Anterior cingulate cortex (tissue), 58 donors: ENCODE measurements at regions not wholly inside any gene's neighbourhood (a gene's known extent, or its start where the extent isn't known, plus 50 kb on each side); places are given as distances from the start of the nearest gene placed in this dataset.
"Not testable (repeated sequence)": the region's sequence is repeated elsewhere in the genome, so short reads cannot be mapped to it uniquely, and the experiment has no call there.

Source experiments
- DNase-seq, 58 donors: peaks; one replicate each; lab custom pipeline; 2025; lab: John Stamatoyannopoulos, UW

DNA sequence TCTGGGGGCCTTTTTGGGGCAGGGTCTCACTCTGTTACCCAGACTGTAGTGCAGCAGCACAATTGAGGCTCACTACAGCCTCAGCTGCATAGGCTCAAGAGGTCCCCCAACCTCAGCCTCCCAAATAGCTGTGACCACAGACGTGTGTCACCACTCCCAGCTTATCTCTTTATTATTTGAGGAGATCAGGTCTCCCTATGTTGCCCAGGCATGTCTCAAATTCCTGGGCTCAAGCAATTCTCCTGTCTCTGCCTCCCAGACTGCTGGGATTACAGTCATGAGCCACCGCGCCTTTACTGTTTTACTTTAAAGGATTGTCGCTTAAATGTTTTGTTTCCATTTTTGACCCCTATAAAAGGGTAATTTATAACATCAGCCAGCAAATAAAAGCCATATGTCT is 502.6 kb upstream of the AUTS2 start:
- DNase-seq = no peak

DNA sequence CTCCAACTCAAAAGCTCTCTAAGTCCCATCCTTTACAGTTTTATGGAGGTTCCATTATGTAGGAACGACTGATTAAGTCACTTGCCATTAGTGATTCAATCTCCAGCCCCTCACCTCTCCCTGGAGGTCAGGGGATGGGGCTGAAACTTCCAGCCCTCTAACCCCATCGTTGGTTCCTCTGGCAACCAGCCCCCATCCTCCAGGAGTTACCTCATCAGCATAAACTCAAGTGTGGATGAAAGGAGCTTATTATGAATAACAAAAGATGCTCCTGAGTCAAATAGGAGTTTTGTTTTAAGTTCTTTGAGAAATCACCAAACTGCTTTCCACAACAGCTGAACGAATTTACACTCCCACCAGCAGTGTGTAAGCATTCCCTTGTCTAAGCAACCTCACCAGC is 494.3 kb upstream of the AUTS2 start:
- no peak for DNase-seq

DNA sequence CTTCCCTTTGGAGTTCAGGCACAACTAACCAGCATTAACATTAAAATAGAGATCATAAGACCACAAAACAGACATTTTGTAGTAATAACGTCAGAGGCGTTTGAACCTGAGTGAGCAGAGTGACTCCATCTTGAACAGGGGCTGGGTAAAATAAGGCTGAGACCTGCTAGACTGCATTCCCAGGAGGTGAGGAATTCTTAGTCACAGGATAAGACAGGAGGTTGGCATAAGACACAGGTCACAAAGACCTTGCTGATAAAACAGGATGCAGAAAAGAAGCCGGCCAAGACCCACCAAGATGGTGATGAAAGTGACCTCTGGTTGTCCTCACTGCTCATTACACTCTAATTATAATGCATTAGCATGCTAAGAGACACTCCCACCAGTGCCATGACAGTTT is 493.2 kb upstream of the AUTS2 start:
- DNase-seq = no peak

DNA sequence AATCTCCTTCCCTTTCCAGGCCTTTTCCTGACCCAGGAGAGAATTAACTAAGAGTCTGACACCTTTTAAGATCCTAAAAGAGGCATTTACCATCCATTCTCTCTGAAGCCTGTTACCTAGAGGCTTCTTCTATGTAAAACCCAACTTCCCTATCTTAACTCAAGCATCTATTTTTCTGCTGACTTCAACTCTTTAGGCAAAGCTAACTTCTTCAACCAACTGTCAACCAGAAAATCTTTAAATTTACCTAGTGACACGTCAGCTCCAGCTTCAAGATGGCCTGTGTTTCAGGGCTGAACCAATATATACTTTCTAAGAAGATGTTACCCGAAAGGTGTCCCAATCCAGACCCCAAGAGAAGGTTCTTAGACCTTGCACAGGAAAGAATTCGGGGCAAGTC is 492.3 kb upstream of the AUTS2 start:
- DNase-seq = no peak

DNA sequence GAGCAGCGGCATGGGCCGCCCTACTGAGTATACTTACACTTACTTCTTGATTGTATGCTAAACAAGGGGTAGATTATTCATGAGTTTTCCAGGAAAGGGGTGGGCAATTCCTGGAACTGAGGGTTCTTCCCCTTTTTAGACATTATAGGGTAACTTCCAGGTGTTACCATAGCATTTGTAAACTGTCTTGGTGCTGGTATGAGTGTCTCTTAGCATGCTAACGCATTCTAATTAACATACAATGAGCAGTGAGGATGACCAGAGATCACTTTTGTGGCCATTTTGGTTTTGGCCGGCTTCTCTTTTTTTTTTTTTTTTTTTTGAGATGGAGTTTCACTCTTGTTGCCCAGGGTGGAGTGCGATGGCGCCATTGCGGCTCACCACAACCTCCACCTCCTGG is 491.8 kb upstream of the AUTS2 start:
- DNase-seq = not testable (repeated sequence)

DNA sequence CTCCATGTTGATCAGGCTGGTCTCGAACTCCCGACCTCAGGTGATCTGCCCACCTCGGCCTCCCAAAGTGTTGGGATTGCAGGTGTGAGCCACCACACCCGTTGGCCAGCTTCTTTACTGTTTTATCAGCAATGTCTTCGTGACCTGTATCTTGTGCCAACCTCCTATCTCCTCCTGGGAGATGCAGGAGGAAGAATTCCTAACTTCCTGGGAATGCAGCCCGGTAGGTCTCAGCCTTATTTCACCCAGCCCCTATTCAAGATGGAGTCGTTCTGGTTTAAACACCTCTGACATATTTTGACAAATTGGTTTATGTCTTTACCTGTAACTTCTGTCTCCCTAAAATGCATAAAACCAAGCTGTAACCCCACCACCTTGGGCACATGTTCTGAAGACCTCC is 491.3 kb upstream of the AUTS2 start:
- not testable (repeated sequence) for DNase-seq

DNA sequence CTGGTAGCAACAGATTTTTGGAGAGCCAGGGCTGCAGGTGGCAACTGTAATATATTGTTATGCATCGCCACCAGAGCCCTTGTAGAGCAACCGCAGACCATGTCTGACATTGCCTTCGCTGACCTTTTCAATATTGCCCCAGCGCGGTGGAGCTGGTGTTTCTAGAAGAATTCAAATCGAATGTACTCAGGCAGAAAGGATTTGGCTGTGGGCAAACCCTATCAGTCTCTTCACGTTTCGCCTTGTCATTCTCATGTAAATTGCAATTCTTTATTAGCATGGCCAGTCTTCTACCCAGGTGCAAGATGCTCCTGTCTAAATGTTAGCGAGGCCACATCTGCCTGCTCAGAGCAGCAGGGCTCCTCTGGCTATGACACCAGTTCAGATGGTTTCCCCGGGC is 490.2 kb upstream of the AUTS2 start:
- DNase-seq = no peak

DNA sequence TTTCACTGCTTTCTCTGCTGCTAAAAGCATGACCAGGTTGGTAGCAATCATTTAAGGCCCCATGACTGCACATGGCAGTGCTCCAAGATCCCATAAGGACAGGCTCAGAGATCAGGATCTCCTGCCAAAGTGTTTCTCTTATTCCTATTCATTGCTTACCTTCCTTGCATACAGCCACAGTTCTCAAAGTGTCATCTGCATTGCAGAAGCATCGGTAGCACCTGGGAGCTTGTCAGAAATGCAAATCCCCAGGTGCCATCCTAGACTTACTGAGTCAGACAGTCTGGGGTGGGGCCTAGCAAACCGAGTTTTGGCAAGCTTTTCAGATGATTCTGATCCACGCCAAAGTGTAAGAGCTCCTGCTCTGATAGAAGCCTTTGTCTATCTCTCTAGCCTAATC is 489.0 kb upstream of the AUTS2 start:
- peak in 1 of 58 donors; percentile 1 for DNase-seq

DNA sequence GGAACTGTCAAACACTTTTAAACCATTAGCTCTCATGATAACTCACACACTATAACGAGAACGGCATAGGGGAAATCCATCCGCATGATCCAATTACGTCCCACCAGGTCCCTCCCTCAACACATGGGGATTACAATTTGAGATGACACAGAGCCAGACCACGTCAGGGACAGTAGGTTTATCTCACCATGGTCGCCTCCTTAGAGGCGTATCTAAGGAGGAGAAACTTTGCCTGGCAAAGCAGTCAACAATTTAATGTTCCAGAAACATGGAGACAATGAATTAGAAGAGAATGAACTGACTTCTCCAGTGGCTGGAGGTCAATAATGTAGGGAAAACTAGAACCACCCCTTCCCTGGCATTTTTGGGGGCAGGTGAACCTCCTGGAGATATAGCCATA is 488.4 kb upstream of the AUTS2 start:
- no peak for DNase-seq

DNA sequence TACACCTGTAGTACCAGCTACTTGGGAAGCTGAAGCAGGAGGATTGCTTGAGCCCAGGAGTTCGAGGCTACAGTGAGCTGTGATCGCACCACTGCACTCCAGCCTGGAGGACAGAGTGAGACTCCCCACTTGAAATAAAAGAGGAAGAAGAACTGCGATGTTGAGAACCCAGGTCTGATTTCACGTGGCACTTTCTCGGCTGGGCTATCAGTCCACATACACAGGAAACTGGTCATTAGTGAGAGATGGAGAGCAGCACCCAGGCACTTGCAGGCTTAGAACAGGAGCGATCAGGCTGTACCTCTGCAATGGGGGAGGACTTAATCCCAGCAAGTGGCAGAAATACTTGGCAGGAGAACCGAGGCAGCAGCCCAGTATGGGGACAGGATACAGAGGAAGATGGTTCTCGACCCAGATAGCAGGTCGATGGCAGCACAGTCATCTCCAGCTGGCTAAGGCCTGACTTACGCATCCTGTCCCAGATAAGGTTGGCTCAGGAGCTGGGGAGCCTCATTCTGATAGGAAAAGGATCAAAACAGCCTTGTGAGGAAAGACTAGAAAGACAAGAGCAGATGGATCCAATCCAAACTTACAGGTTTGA is 487.7 kb upstream of the AUTS2 start:
- DNase-seq = no peak

DNA sequence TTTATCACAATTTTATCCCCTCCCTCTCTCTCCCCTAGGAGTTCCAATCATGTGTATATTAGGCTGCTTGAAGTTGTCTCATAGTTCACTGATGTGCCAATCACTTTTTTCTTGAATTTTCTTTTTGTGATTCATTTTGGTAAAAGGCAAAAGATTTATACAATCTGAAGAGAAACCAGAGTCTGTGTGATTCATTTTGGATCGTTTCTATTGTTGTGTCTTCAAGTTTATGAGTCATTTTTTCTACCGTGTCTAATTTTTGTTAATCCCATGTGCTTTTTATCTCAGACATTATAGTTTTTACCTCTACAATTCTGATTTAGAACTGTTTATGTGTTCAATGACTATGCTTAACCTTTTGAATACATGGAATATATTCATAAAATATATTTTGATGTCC is 483.9 kb upstream of the AUTS2 start:
- no peak for DNase-seq

DNA sequence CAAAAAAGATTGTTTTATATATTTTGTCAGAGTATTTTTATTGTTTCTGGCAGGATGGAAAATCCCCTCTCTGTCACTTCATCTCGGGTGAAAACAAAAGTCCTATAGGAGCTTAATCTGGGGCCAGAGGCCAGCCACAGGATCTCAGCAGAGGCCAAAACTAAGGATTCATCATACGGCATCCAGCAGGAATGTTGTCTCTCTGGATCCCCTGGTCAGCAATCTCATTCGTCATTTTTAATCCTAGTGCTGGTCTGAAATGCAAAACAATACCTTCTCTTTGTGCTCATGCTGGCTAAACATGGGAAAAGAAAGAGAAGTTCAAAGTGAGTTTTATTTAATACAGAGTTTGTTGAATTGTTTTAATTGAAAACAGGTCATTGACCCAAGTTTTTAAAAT is 482.5 kb upstream of the AUTS2 start:
- DNase-seq = no peak

DNA sequence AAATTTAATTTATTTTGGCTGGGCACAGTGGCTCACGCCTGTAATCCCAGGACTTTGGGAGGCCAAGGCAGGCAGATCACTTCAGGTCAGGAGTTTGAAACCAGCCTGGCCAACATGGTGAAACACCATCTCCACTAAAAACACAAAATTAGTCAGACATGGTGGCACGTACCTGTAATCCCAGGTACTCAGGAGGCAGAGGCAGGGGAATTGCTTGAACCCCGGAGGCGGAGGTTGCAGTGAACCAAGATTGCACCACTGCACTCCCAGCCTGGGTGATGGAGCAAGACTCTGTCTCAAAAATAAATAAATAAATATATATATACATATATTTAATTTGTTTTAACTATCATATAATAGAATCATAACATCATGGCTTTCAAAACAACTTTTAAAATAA is 482.1 kb upstream of the AUTS2 start:
- DNase-seq = not testable (repeated sequence)

DNA sequence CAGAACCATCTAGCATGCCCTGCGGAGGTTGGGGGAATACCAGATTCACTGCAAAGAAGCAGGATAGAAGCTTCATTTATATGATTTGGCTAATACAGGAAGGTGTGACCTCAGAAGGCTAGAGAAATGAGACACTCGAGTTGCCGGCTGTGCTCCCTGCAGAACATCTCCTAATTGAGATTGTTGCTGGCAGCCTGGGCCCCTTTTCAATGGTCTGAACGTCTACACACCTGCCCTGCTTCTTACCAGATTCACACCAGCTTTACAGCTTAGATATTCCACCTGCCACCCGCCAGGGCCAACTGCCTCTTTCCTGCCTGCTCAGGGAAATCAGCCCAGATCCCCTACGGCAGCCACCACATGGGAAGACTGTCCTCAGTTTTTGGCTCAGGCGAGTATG is 475.3 kb upstream of the AUTS2 start:
- DNase-seq = no peak

DNA sequence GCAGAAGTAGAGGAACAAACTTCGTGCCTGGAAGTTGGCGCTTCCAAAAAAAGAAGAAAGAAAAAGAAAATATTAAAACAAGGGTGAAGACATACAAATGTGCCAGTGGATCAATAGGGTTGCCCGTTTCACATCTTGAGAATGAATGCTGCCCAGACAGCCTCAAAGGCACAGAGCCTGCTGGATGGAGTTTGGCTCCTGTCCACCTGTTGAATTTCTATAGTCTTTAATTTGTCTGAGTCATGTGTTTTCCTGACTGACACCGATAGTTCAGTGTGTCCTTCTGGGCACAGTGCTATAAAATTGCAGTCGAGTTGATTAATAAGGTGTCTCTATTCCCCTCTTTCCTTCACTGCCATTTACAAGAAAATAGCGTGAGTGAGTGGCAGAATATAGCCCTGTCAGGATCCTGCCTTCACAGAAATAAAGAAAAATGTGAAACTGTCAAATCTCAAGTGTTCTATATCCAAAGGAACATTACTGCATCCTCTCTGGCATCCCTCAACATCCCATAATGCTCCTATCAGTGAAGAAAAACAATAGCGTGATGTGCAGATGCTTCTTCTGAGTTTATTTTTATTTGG is 471.3 kb upstream of the AUTS2 start:
- DNase-seq = no peak

DNA sequence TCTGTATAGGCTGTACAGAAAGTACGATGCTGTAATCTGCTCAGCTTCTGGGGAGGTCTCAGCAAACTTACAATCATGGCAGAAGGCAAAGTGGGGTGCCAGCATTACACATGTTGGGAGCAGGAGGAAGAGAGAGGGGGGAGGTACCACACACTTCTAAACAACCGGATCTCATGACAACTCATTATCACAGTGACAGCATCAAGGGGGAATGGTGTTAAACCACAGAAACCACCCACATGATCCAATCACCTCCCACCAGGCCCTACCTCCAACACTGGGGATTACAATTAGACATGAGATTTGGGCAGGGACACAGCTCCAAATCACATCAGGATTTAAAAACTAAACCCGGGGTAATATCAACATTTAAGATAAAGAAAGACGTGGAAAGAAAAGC is 468.8 kb upstream of the AUTS2 start:
- no peak for DNase-seq

DNA sequence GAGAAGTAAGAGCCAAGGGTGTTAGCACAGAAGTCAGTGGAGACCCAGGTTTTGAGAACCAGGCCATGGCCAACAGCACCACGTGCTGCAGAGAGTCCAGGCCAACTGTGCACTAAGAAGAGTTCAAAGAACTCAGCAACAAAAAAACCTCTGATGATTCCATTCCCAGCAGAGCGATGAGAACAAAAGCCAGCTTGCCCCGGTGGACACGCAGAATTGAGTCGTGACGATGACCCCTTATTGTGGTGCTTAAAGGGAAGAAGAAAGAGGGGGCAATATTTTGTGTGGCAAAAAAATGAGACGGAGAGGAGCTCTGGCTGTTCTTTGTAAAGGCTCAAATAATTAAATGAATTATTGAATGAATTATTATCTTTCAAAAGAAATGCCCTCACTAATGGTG is 468.3 kb upstream of the AUTS2 start:
- no peak for DNase-seq

DNA sequence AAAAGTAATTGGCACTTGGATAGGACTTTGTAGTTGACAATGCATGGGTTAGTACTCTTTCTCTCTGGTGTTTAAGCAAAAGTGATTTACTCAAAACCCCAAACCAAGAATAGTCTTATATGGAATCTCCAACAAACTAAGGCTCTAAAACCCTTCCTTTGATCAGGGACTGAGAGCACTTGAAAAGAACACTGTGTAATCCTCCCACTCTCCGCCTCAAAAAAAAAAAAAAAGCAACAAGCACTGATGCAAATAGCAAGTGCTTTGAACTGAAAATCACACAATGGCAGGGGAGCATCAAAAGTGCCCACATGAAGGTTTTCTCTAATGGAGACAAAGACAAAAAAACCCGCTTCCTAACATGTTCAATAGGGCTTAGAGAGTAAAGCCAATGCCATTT is 467.9 kb upstream of the AUTS2 start:
- no peak for DNase-seq

DNA sequence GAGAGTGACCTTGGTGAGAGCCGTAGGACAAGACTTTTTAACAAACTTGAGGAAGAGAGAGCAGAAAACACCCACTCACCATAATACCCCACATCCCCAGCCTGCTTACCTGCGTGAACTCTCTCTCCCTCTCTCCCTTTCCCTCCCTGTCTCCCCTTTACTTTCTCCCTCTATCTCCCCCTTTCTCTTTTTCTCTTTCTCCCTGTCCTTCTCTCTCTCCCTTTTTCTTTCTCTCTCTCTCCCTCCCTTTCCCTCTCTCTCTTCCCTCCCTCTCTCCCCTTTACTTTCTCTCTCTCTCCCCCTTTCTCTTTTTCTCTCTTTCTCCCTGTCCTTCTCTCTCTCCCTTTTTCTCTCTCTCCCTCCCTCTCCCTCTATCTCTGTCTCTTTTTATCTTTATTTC is 464.0 kb upstream of the AUTS2 start:
- no peak for DNase-seq

DNA sequence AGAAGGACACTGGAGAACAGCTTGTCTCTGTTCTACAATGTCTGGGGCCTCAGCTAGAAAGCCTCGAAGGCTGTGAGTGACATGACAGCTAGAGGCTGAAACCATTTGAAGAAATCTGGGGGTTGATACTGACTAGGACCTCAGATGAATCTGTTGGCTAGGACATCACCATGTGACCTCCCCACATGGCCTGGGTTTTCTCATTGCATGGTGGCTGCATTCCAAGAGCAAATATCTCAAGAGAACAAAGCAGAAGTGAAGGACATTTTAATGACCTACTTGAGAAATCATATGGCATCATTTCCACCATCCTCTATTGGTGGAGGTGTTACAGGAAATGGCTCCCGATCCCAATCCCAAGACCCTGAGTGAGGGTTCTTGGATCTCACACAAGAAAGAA is 450.6 kb upstream of the AUTS2 start:
- DNase-seq = no peak

DNA sequence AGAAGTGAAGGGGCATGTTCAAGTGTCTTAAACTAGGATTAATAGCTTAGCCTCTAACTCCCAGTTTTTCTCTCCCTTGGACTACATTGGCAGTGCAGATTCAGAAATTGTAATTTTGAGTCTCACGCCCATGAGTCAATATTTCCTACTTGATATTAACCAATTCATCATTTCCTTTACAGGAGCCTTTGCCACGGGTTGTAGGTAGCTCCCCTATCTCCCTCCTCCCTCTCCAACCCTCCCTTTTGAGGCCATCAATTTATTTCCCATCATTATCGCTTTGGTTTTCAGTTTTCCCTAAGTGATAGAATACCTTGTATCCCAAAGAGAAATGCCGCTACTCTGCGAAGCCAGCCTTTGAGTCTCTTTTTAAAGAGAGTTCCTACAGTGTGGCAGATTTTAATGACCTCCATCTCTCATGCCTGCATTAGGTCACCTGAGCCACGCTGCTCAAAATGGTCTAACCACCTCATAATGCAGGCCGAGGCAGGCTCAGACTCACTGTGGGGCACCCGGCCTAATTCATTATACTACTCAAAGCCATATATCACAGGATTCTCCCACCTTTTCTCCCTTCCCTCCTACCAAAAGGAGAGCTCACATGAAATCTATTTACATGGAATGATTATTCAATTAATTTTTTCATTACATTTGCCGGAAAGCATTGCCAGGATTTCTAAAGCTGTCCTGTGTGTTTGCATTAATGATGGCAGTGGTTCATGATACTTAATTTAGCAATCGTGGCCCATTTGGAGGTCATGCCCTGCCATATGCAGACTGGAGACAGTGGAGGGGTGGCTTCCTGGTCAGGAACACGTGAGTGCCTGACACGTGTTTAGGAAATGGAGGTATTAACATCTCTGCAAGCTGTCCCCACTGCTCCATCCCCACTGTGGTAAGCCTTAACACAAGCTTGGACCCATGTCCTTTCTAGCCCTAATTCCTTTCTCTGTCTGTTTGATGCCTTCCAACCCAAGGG is 448.2 kb upstream of the AUTS2 start:
- no peak for DNase-seq

DNA sequence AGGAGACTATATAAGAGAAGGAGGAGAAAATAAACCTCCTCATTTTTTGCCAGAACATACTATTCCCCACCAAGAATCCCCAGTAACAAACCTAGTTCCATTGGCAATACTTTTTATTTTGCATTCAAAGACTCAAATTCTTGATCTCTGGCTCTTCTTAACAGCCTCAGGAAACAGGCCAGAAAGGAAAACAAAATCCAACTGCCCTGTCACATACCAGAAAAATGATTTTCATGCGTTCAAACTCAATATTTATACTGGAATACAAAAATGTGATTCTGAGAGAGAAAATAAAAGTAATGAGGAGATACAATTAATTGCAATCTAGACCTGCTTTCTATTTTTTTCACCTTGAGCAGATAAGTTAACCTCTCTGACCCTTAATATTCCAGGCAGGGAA is 435.9 kb upstream of the AUTS2 start:
- DNase-seq = no peak
